Upper lobe of left lung (tissue), 4 donors: ENCODE measurements at regions not wholly inside any gene's neighbourhood (a gene's known extent, or its start where the extent isn't known, plus 50 kb on each side); places are given as distances from the start of the nearest gene placed in this dataset.

Source experiments
- POLR2A ChIP-seq, 4 donors: fragments of 450-650 bp; IDR thresholded peaks; one replicate each; pipeline ENCODE4 v1.5.1; 2016 to 2017; ENCODE audit warnings: antibody characterized with exemption in 4 of 4, mild to moderate bottlenecking in 2 of 4
- POLR2AphosphoS5 ChIP-seq, 2 donors: sonication (generic); formaldehyde crosslinking; IDR thresholded peaks; one replicate each; pipeline ENCODE4 v1.5.1; 2017; ENCODE audit warnings: antibody characterized with exemption in 2 of 2
- TF ChIP-seq, protein P1 (sequence below), 6 experiments: fragments of 450-650 bp in 4 of 6; fragments of 200-600 bp in 2 of 6; sonication (generic) in 2 of 6; IDR thresholded peaks; one replicate each; pipeline ENCODE4 v1.5.1; 2016 to 2019; ENCODE audit warnings: antibody characterized with exemption in 6 of 6

DNA sequence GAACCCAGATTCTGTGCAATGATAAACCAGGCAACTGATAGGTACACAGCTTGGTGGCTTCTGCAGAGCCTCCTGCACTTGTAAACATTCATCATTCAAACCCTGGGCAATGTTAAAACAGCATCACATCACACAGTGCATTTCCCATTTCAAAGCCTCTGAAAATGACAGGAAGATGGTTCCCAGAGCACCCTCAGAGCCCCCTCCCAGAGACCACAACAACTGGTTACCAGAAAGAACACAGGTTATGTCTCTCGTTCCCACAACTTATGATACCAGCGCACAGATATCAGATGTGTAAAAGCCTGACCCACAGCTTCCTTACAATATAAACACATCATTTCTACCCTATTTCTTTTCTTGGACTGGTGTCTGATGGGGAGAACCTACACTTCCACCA, 248.7 kb downstream of the AUH start:
- TF ChIP-seq, protein P1, sequence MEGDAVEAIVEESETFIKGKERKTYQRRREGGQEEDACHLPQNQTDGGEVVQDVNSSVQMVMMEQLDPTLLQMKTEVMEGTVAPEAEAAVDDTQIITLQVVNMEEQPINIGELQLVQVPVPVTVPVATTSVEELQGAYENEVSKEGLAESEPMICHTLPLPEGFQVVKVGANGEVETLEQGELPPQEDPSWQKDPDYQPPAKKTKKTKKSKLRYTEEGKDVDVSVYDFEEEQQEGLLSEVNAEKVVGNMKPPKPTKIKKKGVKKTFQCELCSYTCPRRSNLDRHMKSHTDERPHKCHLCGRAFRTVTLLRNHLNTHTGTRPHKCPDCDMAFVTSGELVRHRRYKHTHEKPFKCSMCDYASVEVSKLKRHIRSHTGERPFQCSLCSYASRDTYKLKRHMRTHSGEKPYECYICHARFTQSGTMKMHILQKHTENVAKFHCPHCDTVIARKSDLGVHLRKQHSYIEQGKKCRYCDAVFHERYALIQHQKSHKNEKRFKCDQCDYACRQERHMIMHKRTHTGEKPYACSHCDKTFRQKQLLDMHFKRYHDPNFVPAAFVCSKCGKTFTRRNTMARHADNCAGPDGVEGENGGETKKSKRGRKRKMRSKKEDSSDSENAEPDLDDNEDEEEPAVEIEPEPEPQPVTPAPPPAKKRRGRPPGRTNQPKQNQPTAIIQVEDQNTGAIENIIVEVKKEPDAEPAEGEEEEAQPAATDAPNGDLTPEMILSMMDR (IDR thresholded peaks at IDR 0.05) = no peak
- no peak for TF ChIP-seq POLR2A (IDR thresholded peaks at IDR 0.05)
- TF ChIP-seq POLR2AphosphoS5 (IDR thresholded peaks at IDR 0.05) = no peak
